HG03432 (cell line): ENCODE measurements at regions not wholly inside any gene's neighbourhood (a gene's known extent, or its start where the extent isn't known, plus 50 kb on each side); places are given as distances from the start of the nearest gene placed in this dataset.
A peak's percentile ranks its signal among the peaks of the same experiment; 100 is the strongest.

Experiments
- ATAC-seq: cut with Tn5 transposase; IDR thresholded peaks from one replicate; pipeline ENCODE4 v1.9.1; 2021; ENCODE audit warnings: mild to moderate bottlenecking, moderate library complexity; ENCODE audit not compliant: unreplicated experiment

GRCh38 chr7:72524037-72524436, 111.9 kb upstream of the CALN1 start:
- no peak for ATAC-seq

DNA sequence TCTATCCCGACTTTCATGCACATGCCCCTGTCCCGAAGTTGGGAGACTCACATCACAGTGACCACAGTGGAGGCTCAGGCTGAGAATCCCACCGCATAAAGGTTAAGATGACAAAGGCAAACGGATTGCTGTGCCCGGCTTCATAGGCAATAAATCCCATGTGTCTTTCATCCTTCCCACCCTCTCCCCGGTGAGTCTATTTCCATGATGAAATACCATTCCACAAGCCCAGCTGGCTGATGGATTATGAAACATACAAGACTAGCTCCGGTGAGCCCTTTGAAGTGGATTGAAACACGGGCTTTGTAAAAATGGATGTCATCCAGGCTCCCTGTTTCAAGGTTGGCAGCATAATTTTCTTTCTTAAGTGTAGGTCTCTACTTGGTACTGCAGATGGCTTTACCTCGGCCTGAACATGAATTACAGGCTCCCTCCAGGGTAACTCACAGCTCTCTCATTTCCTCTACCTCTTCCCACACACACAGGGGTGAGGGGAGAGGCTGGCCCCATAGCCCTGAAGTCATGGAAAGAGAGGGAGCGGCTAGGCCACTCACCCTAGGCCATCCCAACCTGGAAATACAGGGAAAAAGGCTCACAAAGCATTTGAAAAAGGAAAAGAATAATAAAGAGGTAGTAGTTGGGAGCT, 92.0 kb upstream of the CALN1 start:
- ATAC-seq, result no peak

DNA sequence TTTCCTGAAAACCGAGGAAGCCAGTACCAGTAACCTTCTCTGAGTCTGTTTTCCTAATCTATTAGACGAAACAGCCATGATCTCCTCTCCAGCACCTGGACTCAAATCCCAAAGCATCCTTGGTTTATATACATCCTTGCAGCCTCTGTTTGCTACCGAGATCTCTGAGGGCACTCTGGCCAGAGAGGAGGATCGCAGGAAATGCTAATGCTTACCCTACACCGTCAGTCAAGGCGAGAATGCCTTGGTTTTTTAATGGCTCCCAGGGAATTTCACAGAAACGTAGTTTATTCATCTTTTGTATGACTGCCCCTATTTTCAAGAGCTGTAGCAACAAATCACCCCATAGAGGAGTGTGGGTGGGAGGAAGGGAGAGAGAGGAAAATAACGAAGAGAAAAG, 91.5 kb upstream of the CALN1 start:
- no peak for ATAC-seq

DNA sequence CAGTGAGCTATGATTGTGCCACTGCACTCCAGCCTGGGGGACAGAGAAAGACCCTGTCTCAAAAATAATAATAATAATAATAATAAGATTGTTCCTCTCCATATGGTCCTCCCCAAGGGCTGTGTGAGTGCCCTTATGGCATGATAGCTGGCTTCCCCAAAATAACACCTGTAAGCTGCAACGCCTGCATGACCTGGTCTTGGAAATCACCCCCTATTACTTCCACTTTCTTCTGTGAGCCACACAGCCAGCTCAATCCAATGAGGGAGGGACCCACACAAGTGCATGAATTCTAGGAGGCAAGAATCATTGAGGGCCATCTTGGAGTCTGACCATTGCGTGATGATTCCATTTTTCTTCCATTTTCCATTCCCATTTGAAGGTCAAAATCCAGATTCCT, 82.7 kb upstream of the CALN1 start:
- no peak for ATAC-seq

DNA sequence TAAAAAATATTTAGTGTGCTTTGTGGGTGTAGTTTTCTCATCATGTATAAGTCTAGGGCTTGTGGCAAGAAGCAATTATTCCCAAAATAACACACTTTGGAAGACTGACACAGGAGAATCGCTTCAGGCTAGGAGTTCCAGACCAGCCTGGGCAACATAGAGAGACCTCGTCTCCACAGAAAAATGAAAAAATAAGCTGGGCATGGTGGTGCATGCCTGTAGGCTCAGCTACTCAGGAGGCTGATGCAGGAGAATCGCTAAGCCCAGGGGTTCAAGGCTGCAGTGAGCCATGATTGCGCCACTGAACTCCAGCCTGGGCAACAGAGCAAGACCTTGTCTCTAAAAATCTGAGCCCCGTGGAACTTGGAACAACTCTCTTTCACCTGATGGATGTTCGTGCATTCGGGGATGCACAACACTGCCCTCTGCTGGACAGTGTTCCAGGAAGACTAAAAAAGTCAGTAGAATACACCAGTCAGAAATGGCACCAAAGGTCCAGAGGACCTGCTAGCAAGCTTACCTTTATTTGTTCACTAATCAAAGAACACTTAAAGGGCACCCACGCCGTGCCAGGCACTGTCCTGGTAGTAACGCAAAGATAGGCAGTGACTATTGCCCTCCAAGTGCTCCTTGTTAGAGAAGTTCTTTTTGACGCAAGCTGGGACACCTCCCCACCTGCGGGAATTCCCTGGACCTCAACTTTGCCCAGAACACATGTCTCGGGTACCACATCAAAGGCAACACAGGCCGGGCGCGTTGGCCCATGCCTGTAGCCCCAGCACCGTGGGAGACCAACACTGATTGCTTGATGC, 81.9 kb upstream of the CALN1 start:
- ATAC-seq, result peak; percentile 60

- ATAC-seq, result no peak
Observed at GRCh38 chr7:72492461-72493065, 80.4 kb upstream of the CALN1 start.

DNA sequence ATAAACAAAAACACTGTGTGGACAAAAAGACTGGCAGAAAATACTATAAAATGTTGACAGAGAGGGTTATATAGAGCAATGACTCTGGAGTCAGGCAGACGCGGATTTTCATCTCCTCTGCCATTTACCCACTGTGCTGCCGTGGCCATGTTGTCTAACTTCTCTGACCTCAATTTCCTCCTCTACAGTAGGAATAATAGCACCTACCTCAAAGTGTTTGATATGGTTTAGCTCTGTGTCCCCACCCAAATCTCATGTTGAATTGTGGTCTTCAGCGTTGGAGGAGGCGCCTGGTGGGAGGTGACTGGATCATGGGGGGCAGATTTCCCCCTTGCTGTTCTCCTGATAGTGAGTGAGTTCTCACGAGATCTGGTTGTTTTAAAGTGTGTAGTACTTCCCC, 78.2 kb upstream of the CALN1 start:
- no peak for ATAC-seq

- no peak for ATAC-seq
Observed at GRCh38 chr7:72481934-72482333, 69.8 kb upstream of the CALN1 start.

DNA sequence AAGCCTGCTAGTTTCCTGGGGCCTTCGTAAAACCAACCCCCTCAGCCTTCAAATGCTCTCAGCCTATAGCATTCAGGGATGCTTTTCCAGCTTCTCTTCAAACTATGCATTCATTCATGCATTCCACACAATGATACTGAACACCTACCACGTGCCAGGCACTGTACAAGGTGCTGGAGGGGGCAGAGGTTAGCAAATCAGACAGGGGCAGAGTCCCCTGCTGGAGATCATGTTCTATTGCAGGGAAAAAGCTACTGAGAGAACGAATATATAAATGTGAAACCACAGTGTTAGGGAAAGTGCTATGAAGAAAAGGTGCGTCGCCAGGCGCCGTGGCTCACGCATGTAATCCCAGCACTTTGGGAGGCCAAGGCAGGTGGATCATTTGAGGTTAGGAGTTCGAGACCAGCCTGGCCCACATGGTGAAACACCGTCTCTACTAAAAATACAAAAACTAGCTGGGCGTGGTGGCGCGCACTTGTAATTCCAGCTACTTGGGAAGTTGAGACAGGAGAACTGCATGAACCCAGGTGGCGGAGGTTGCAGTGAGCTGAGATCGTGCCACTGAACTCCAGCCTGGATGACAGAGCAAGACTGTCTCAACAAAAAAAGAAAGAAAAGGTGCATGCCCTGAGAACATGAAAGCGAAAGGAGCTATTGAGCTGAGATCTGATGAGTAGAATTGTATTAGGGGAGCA, 64.6 kb upstream of the CALN1 start:
- no peak for ATAC-seq

- no peak for ATAC-seq
Observed at GRCh38 chr7:72467237-72467636, 55.1 kb upstream of the CALN1 start.

GRCh38 chr7:72466797-72467196, 54.7 kb upstream of the CALN1 start:
- ATAC-seq, result no peak

DNA sequence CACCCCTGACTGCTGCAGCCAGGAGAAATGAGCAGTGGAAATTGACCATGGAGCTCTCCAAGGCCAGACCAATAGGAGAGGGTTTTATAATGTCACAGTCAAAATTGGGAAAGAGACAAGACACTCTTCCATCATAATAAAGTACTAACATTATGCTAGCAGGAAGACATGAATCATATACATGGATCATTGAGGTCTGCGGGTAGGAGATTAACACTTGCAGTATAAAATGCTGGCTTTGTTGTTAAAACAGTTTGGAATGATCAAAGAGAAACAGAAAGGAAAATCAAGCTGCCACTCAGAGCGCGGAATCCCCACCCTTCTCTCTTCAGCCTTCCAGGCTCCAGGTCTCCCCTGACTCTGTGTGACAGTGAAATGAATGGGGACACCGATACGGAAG, 53.4 kb upstream of the CALN1 start:
- ATAC-seq, result no peak

DNA sequence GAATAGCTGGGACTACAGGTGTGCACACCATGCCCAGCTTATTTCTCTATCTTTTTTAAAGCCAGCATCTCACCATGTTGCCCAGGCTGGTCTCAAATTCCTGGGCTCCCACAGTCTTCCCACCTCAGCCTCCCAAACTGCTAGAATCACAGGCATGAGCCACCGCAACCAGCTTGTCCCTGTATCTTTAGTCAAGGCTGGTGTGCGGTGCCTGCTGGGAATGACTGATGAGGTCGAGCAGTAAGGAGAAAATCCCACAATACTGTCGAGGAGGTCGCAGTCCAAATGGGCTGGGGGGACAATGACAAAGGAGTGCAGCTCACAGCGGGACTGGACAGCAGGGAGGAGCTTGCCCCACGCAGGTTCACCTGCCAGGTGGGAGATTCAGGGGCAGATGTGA, 50.2 kb upstream of the CALN1 start:
- ATAC-seq, result no peak
